ENCODE measurements at regions not wholly inside any gene's neighbourhood (a gene's known extent, or its start where the extent isn't known, plus 50 kb on each side); places are given as distances from the start of the nearest gene placed in this dataset.
"Not testable (repeated sequence)": the region's sequence is repeated elsewhere in the genome, so short reads cannot be mapped to it uniquely, and the experiment has no call there.

DNA sequence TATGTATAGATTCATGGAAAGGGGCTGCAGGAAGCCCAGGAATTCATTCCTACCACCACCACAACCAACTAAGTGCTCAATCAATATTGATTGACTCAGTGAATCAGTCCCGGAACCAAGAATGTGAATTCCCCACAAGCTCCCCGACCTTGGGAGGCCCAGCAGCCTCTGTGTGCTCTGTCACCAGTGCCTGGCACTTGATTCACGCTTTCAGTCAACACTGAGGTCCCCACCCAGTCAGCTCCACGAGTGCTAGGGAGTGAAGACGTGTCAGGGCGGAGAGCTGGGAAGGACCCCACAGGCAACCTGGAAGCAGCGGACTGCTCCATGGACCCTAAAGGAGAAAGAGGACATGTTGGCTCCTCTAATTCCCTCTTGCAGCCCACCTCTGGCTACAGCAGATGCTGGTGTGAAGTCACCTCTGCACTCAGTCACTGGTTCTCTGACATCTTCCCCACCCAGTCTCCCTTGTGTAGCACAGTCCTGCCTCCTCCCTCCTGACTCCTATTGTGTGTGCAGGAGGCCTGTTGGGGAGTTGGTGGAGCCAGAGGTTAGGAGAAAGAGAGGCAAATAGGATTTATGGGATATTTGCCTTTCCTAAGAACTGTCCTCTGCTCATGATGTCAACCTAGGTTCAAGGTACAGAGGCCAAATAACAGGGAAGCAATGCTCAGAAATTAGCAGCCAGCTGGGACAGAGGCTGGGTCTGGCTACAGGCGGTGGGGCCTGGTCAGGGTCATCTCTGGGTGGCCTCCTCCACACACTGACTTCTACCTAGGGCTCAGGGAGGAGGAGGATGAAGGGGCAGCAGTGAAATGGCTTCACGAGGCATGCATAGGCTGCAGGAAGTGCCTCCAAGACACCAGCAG, 88.2 kb downstream of the TRIM69 start:
- not testable (repeated sequence) for H3K23me2 ChIP-seq (ENCODE audit: insufficient read length, low read depth, low read length, poor library complexity, severe bottlenecking); H3T11ph ChIP-seq (ENCODE audit: low read length); H3K14ac ChIP-seq (ENCODE audit: insufficient read depth, low read length); H2BK120ac ChIP-seq (ENCODE audit: low read depth, low read length, poor library complexity, severe bottlenecking); DNase-seq; H2AFZ ChIP-seq (ENCODE audit: low read length); H3K9me3 Mint-ChIP-seq; H3K9me3 ChIP-seq (ENCODE audit: control insufficient read depth, low read depth, low read length); H3K36me3 Mint-ChIP-seq (ENCODE audit: insufficient read depth in 1 of 3, low read depth in 3 of 3); H3K9ac ChIP-seq (ENCODE audit: extremely low read depth, insufficient read length, low read length); H4K91ac ChIP-seq (ENCODE audit: insufficient read length, low read depth, low read length); H2BK5ac ChIP-seq (ENCODE audit: insufficient read length, low read length); H2BK15ac ChIP-seq (ENCODE audit: low read depth, low read length); H3K4me1 ChIP-seq (ENCODE audit: insufficient read depth, low read length); H3K27ac ChIP-seq (ENCODE audit: insufficient read length, low read depth, low read length); H3K27me3 Mint-ChIP-seq (ENCODE audit: low read depth); H3K79me2 ChIP-seq (ENCODE audit: insufficient read depth, low read length); H2BK20ac ChIP-seq (ENCODE audit: low read depth, low read length, poor library complexity, severe bottlenecking); H2BK12ac ChIP-seq (ENCODE audit: insufficient read length, low read depth, low read length); H3K4me3 Mint-ChIP-seq; H3K23ac ChIP-seq (ENCODE audit: insufficient read length, low read depth, low read length); H3K27ac Mint-ChIP-seq; H4K20me1 ChIP-seq (ENCODE audit: control insufficient read depth, insufficient read depth, insufficient read length); H3K56ac ChIP-seq (ENCODE audit: insufficient read length, low read depth, low read length); H3K4ac ChIP-seq (ENCODE audit: low read depth, low read length); H4K5ac ChIP-seq (ENCODE audit: insufficient read length, low read depth, low read length); H3K18ac ChIP-seq (ENCODE audit: insufficient read length, low read depth, low read length); H2AK5ac ChIP-seq (ENCODE audit: insufficient read length, low read length); H4K8ac ChIP-seq (replicated peaks; ENCODE audit: insufficient read length, low read depth, low read length); H3K4me2 ChIP-seq (ENCODE audit: insufficient read depth, insufficient read length, low read length); H3K27me3 ChIP-seq (ENCODE audit: insufficient read depth, low read length); H3K4me1 Mint-ChIP-seq; H3K79me1 ChIP-seq (ENCODE audit: insufficient read depth, low read depth, low read length, poor library complexity, severe bottlenecking)
- no CpG with 5 or more reads among the region's 9 CpGs for WGBS (ENCODE audit: extremely low coverage, insufficient read length, low lambda C conversion rate)

DNA sequence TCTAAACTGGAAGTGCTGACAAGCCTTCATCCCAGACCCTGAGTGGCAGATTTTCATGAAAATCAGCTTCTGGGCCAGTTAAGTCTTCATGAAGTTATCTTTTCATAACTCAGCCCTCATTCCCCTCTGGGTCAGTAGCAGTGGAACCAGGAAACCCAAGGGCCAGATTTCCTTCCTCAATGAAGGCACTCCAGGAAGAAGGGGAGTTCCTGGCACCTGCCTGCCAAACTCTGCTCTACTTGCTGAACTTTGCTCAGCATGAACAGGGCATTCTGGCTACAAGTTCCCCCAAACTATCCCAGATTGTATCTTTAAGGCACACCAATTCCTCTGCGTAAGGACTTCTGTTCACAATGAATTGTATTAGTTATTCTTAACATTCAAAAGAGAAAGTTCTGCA, 90.3 kb downstream of the TRIM69 start:
- not testable (repeated sequence) for H2BK12ac ChIP-seq (ENCODE audit: insufficient read length, low read depth, low read length); H3K79me1 ChIP-seq (ENCODE audit: insufficient read depth, low read depth, low read length, poor library complexity, severe bottlenecking); H2BK15ac ChIP-seq (ENCODE audit: low read depth, low read length); H4K5ac ChIP-seq (ENCODE audit: insufficient read length, low read depth, low read length); H4K20me1 ChIP-seq (ENCODE audit: control insufficient read depth, insufficient read depth, insufficient read length); H2AK5ac ChIP-seq (ENCODE audit: insufficient read length, low read length); H4K8ac ChIP-seq (replicated peaks; ENCODE audit: insufficient read length, low read depth, low read length); H3K27ac Mint-ChIP-seq; H3K18ac ChIP-seq (ENCODE audit: insufficient read length, low read depth, low read length); H3K4me1 Mint-ChIP-seq; H3K56ac ChIP-seq (ENCODE audit: insufficient read length, low read depth, low read length); H3K4ac ChIP-seq (ENCODE audit: low read depth, low read length); H3K27ac ChIP-seq (ENCODE audit: insufficient read length, low read depth, low read length); H3K9me3 ChIP-seq (ENCODE audit: control insufficient read depth, low read depth, low read length); H3K36me3 Mint-ChIP-seq (ENCODE audit: insufficient read depth in 1 of 3, low read depth in 3 of 3); H3K27me3 Mint-ChIP-seq (ENCODE audit: low read depth); H3K4me3 Mint-ChIP-seq; H3K79me2 ChIP-seq (ENCODE audit: insufficient read depth, low read length); H3K23ac ChIP-seq (ENCODE audit: insufficient read length, low read depth, low read length); H3K4me1 ChIP-seq (ENCODE audit: insufficient read depth, low read length); H3K27me3 ChIP-seq (ENCODE audit: insufficient read depth, low read length); H2BK5ac ChIP-seq (ENCODE audit: insufficient read length, low read length); H4K91ac ChIP-seq (ENCODE audit: insufficient read length, low read depth, low read length); H3K23me2 ChIP-seq (ENCODE audit: insufficient read length, low read depth, low read length, poor library complexity, severe bottlenecking); H3T11ph ChIP-seq (ENCODE audit: low read length); H3K9ac ChIP-seq (ENCODE audit: extremely low read depth, insufficient read length, low read length); H3K14ac ChIP-seq (ENCODE audit: insufficient read depth, low read length); DNase-seq; H2AFZ ChIP-seq (ENCODE audit: low read length); H2BK20ac ChIP-seq (ENCODE audit: low read depth, low read length, poor library complexity, severe bottlenecking); H3K9me3 Mint-ChIP-seq; H2BK120ac ChIP-seq (ENCODE audit: low read depth, low read length, poor library complexity, severe bottlenecking); H3K4me2 ChIP-seq (ENCODE audit: insufficient read depth, insufficient read length, low read length)
- no CpG with 5 or more reads among the region's 1 CpG for WGBS (ENCODE audit: extremely low coverage, insufficient read length, low lambda C conversion rate)
